ENCODE measurements at regions not wholly inside any gene's neighbourhood (a gene's known extent, or its start where the extent isn't known, plus 50 kb on each side); places are given as distances from the start of the nearest gene placed in this dataset.

- intact Hi-C loops (cut with DNase I), result no loop called here
- ATAC-seq (no peak), DNase-seq (ENCODE audit: missing footprints) (no peak)
Measured at GRCh38 chr22:47963660-47964059, 1201.2 kb downstream of the TBC1D22A start.

GRCh38 chr22:47957649-47958048, 1195.2 kb downstream of the TBC1D22A start:
- intact Hi-C loops (cut with DNase I), result no loop called here
- DNase-seq (ENCODE audit: missing footprints) (no peak), ATAC-seq (no peak)

- intact Hi-C loops (cut with DNase I), result no loop called here
- ATAC-seq (no peak), DNase-seq (ENCODE audit: missing footprints) (no peak)
Measured at GRCh38 chr22:47954107-47954506, 1191.7 kb downstream of the TBC1D22A start.

GRCh38 chr22:47944941-47945340, 1182.5 kb downstream of the TBC1D22A start:
- intact Hi-C loops (cut with DNase I), result no loop called here
- ATAC-seq (no peak), DNase-seq (ENCODE audit: missing footprints) (no peak)

DNA sequence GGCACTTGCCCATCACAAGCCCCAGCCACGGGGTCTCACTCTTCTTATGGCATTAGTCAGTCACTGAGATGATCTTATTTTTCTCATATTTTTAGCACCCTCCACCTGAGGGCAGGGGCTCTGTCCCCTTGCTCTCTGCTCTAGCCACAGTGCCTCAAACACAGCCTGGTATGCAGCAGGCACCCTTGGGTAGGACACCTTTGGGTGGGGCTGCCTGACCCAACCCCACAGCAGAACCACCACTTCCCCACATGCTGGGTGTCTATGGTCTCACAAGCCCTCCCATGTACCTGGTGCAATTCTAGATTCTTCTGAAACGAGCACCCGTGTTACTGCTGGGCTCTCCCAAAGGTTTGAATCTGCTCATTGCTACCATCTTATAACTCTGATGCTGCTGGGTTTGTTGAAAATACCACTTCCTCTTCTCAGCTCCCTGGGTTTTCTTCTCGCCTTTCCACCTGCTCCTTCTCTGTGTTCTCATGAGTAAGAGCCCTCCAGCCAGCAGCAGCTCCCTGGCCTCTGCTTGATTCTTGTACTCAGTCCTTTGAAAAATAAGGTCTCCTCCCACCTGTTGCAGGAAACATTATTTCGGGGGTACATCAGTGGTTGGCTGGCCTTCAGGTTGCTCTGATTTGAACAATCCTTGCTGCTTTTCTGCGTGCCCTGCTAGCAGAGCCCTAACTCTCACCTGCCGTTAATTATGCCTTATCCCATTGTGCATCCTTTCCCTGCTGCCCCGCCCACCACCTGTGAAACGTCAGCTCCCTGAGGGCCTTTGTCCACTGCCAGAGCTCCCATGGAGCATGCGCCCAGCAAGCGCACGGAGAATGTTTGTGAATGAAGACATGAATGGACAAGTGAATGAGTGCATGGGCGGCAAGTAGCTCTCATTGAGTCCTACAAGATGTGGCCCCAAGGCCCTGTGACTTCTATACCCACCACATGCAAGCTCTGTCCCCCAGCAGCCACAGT, 1181.6 kb downstream of the TBC1D22A start:
- no peak for DNase-seq (ENCODE audit: missing footprints)

DNA sequence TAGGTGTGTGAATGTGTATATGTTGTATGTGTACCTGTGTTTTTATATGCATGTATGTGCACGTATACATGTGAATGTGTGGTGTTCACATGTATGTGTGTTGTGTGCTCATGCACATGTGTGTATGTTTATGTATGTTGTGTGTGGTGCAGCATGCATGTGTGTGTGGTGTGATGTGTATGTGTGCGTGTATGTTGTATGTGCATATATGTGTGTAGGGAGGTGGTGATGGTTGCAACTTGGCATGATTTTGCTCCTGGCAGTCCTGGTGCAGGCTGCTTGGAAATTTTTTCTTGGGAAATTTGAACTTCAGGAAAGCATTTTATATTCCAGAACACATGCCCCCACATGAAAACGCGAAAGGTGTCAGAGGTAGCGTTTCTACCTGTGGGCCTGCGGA, 1177.8 kb downstream of the TBC1D22A start:
- ATAC-seq, result no peak
- DNase-seq (ENCODE audit: missing footprints), result no peak
- intact Hi-C loops (cut with DNase I), result no loop called here

More for the DNA sequence above, 1181.6 kb downstream of the TBC1D22A start:
- intact Hi-C loops (cut with DNase I), result no loop called here
- ATAC-seq, result no peak

DNA sequence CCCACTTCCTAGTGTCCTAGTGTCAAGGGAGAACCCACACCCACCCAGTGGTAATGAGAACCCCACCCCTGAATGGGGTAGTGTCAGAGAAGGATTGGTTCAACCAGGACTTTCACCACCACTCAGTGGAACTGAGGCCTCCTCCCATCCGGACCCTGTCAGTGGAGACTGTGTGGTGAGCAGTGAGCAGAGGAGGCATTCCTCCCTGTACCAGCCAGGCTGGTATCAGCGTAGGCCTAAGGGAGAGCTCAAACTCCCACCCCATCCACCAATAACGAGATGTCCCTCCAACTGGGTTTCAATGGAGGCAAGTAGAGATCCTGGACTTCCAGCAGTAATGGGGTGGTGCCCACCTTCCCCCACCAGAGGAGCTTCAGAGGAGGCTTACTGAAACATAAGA, 1171.4 kb downstream of the TBC1D22A start:
- intact Hi-C loops (cut with DNase I), result no loop called here
- ATAC-seq (no peak), DNase-seq (ENCODE audit: missing footprints) (no peak)

DNA sequence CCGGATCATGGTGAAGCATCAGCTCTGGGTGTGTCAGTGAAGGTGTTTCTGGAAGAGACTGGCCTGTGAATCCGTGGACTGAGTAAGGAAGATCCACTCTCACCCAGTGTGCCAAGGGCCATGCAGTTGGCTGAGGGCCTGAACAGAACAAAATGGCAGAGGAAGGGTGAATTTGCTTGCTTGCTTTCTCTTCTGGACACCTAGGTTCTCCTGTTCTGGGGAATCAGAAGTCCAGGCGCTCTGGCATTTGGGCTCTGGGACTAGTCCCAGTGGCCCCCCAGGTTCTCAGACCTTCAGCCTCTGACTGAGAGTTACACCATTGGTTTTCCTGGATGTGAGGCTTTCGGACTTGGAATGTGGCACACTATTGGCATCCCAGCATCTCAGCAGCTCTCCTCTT, 1170.8 kb downstream of the TBC1D22A start:
- intact Hi-C loops (cut with DNase I), result no loop called here
- DNase-seq (ENCODE audit: missing footprints) (no peak), ATAC-seq (no peak)

GRCh38 chr22:47929646-47930185, 1167.3 kb downstream of the TBC1D22A start:
- ATAC-seq (no peak), DNase-seq (ENCODE audit: missing footprints) (no peak)
- intact Hi-C loops (cut with DNase I), result no loop called here

DNA sequence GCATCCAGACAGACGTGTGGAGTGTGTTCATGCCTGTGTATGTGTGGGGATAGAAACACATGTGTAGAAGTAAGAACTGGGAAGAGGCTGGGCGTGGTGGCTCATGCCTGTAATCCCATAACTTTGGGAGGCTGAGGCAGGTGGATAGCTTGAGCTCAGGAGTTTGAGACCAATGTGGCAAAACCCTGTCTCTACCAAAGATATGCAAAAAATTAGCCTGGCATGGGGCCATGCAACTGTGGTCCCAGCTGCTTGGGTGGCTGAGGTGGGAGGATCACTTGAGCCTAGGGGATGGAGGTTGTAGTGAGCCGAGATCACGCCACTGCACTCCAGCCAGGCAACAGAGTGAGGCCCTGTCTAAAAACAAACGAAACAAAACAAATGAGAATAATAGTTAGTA, 1166.6 kb downstream of the TBC1D22A start:
- DNase-seq (ENCODE audit: missing footprints), result no peak
- intact Hi-C loops (cut with DNase I), result no loop called here
- no peak for ATAC-seq

GRCh38 chr22:47928631-47929030, 1166.2 kb downstream of the TBC1D22A start:
- DNase-seq (ENCODE audit: missing footprints), result no peak
- intact Hi-C loops (cut with DNase I), result no loop called here
- ATAC-seq, result no peak

- intact Hi-C loops (cut with DNase I), result no loop called here
- ATAC-seq (no peak), DNase-seq (ENCODE audit: missing footprints) (no peak)
Measured at GRCh38 chr22:47927648-47928210, 1165.3 kb downstream of the TBC1D22A start.

GRCh38 chr22:47923011-47923427, 1160.6 kb downstream of the TBC1D22A start:
- intact Hi-C loops (cut with DNase I), result no loop called here
- DNase-seq (ENCODE audit: missing footprints), result no peak
- ATAC-seq, result no peak

DNA sequence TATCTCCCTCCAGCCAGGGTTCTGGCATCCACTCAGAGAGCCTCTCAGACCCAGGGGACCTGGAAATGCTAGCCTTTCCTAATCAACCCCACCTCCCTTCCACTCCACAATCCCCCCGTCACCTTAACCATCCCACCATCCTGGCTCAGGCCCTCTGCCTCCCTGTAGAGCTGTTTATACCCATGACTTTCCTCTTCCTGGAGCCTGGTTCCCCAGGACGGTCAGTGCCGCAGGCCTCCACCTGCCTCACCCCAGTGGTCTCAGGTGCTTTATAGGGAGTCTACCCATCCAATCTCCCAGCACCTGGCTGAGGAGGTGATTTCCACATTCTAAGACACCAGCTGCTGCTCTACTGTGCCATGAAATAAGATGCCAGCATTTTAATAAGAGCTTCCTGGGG, 1159.5 kb downstream of the TBC1D22A start:
- no peak for ATAC-seq
- DNase-seq (ENCODE audit: missing footprints), result no peak
- intact Hi-C loops (cut with DNase I), result no loop called here

DNA sequence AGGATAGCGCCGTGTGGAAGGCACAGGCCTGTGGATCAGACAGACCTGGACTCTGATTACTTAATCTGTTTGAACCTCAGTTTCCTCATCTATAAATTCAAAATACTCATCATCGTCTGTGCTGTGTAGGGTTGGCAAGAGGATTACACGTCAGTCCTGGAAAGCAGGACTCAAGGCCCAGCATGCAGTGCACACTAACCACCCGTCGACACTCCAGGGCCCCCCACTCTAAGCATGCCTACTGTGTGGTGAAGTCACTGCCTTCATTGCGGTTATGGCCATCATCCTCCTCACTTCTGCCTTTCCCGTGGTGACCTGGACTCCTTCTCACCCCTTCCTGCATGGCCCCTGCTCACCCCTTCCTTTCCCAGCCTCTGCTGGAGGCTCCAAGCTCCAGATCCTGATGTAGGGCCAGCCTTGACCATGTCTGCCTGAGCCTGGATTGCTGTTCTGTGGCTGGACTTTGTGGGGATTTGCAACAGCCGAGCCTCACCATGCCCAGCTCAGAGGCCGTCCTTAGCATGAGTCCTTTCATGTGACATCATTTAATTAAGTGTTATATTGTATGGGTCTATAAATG, 1158.0 kb downstream of the TBC1D22A start:
- ATAC-seq (no peak), DNase-seq (ENCODE audit: missing footprints) (no peak)
- intact Hi-C loops (cut with DNase I), result no loop called here

DNA sequence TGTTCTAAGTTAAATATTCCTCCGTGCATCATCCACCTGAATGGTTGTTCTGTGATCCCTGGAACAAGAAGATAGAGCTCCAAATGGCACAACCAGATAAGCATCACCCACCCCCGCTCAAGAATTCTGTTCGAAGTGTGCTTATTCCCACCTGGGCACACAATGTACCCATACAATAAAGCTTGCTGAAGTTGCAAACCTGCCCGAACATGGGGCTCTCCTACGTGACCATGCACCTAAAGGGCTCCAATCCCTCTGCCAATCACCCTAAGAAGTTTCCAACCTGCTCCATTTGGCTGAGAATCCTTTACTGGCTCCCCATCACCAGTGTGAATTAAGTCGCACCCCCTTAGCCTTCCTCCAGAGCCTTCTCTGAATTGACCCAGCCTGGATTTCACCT, 1157.4 kb downstream of the TBC1D22A start:
- intact Hi-C loops (cut with DNase I), result no loop called here
- no peak for ATAC-seq

GRCh38 chr22:47919001-47919441, 1156.6 kb downstream of the TBC1D22A start:
- intact Hi-C loops (cut with DNase I), result no loop called here
- DNase-seq (ENCODE audit: missing footprints), result no peak
- ATAC-seq, result no peak

More for the DNA sequence above, 1157.4 kb downstream of the TBC1D22A start:
- DNase-seq (ENCODE audit: missing footprints), result no peak

DNA sequence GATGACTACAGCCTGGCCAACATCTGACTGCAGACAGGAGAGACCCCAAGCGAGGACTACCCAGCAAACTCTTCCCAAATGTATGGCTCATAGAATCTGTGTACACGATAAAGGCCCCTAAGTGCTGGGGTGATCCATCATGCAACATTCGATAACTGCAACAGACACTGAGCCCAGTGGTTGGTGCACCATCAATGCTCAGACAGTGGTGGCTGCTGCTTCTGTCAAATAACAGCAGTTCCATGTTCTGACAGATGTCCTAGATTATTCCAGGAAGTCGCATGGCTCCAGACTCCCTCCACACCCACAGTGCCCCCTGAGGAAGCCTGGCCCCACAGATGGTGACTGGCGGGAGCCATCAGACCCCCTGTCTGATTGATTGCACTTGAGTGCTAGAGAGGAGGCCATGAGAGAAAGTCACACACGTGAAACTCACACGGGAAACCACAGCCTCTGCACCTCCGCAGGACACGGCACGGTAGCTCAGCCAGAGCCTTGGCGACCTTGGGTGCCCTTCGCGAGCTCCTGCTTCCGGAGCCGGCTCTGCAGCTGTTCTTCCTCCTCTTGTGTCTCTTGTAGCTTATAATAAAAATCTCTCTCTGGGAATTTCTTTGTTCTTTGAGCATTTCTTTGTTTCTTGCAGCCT, 1155.9 kb downstream of the TBC1D22A start:
- intact Hi-C loops (cut with DNase I), result no loop called here
- DNase-seq (ENCODE audit: missing footprints), result no peak
- no peak for ATAC-seq

DNA sequence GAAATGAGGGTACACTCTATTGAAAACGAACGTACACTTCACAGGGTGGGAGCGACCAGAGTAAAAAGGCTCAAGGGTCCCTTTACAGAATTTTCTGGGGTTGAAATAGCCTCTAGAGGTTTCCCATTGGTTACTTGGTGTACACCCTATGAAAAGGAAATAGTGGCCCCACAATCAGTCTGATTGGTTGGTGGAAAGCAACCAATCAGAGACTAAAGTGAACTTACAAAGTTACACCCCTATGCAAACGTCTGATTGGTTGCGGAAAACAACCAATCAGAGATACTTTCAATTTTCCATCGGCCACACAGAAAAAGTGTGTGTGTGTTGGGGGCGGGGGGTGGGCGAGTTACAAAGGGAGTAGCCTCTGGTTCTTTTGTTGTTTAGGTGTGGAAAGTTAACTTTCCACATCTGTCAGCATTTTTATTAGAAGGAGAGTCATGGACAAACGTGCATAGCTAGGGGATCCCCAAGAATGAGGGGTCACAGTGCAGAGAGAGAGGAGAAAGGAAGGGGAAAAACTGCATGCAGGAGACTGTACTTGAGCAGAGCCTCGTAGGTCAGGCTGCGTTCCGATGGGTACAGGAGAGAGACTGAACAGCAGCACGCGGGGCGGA, 1152.1 kb downstream of the TBC1D22A start:
- ATAC-seq, result no peak
- intact Hi-C loops (cut with DNase I), result no loop called here

More for the DNA sequence above, 1152.1 kb downstream of the TBC1D22A start:
- no peak for DNase-seq (ENCODE audit: missing footprints)

Data from Right ventricle myocardium inferior (tissue), 1 donor.